Heart right ventricle (tissue), 16 donors: ENCODE measurements at regions not wholly inside any gene's neighbourhood (a gene's known extent, or its start where the extent isn't known, plus 50 kb on each side); places are given as distances from the start of the nearest gene placed in this dataset.
A peak's percentile ranks its signal among the peaks of the same experiment; 100 is the strongest.

Experiments
- ATAC-seq, 8 donors: fragments of 200-7000 bp; cut with Tn5 transposase; one replicate each; pipeline ENCODE4 v1.9.1; 2020; ENCODE audit warnings: mild to moderate bottlenecking in 8 of 8, moderate library complexity in 8 of 8, moderate number of reproducible peaks in 1 of 8
- DNase-seq, 2 donors: peaks; one replicate each; pipeline ENCODE4 v3.0.0-alpha.2; 2020
- H3K27ac ChIP-seq, 10 donors: fragments of 200-600 bp; sonication (generic) in 2 of 10; one replicate each; pipeline versions ENCODE4 v1.5.0 to v1.8.0; 2020 to 2022; ENCODE audit warnings: mild to moderate bottlenecking in 3 of 10
- H3K27me3 ChIP-seq, 7 donors: fragments of 200-600 bp; one replicate each; pipeline ENCODE4 v1.8.0; 2021 to 2022; ENCODE audit warnings: mild to moderate bottlenecking in 2 of 7
- H3K36me3 ChIP-seq, 9 donors: fragments of 200-600 bp; sonication (generic) in 1 of 9; one replicate each; pipeline versions ENCODE4 v1.5.0 to v1.8.0; 2020 to 2022; ENCODE audit warnings: mild to moderate bottlenecking in 2 of 9
- H3K4me1 ChIP-seq, 9 donors: fragments of 200-600 bp; sonication (generic) in 1 of 9; one replicate each; pipeline versions ENCODE4 v1.5.0 to v1.8.0; 2020 to 2022; ENCODE audit warnings: mild to moderate bottlenecking in 4 of 9
- H3K4me3 ChIP-seq, 10 donors: fragments of 200-600 bp; sonication (generic) in 2 of 10; one replicate each; pipeline versions ENCODE4 v1.5.0 to v1.8.0; 2020 to 2022; ENCODE audit warnings: mild to moderate bottlenecking in 7 of 10, moderate library complexity in 2 of 10
- H3K9me3 ChIP-seq, 11 donors: fragments of 200-600 bp in 10 of 11; sonication (generic) in 2 of 11; one replicate each; pipeline versions ENCODE4 v1.5.0 to v1.8.0; 2013 to 2022; ENCODE audit warnings: mild to moderate bottlenecking in 2 of 11, control low read depth in 1 of 11, moderate library complexity in 1 of 11
- WGBS, 2 donors: extraction: QIAGEN DNeasy Blood & Tissue Kit; methylation state at CpG; one replicate each; pipeline ENCODE4 v1.1.7; 2013; ENCODE audit warnings: inconsistent platforms in 1 of 2; 5-methylcytosine and 5-hydroxymethylcytosine counted together
- intact Hi-C, 10 donors: fragments of 100-400 bp; cut with DNase I; formaldehyde crosslinking; loops; one replicate each; pipeline versions ENCODE4 v1.11.1 to v1.14.2; 2022
- TF ChIP-seq, protein P1 (sequence below), 9 donors: fragments of 200-600 bp; sonication (generic) in 2 of 9; IDR thresholded peaks; one replicate each; pipeline versions ENCODE4 v1.5.0 to v1.8.0; 2021 to 2022; ENCODE audit warnings: antibody characterized with exemption in 9 of 9, mild to moderate bottlenecking in 5 of 9, moderate library complexity in 1 of 9
- donor health status: Arrhythmogenic right ventricular cardiomyopathy.
- donor health status: ischemic (EF 13 %, LVEDD 7.1; RV severe dilation, severe dysfunction).
- donor health status: healthy with polysubstance abuse.
- donor health status: DM: no; HTN: yes; CAD: no.
- donor health status: DM: no; HTN: no; CAD: no.
- donor health status: ischemic (EF 25% LVEDD 6.9; RV normal size, moderate dysfunction).
- donor health status: ischemic (EF 25% LVEDD 5.7; RV mildly dilated, moderate dysfunction).
- donor health status: healthy.
- donor health status: DM: yes; HTN: yes; CAD: no.
- donor health status: Ischemic cardiomyopathy.
- donor health status: ischemic (EF 35%, LVEDD 5.7; RV mildly dilated, moderate dysfunction).
- donor health status: nonischemic (EF 11% LVEDD 7.7; RV severe dilation, severe dysfunction).
- donor health status: DM: yes; HTN: yes; CAD: no.
- donor health status: PGD.
- donor health status: ischemic (EF 29% LVEDD 5.4; RV normal size, mild dysfunction).
- donor health status: nonischemic (EF 23%, LVEDD 6.1; RV moderate dilation, normal function).

DNA sequence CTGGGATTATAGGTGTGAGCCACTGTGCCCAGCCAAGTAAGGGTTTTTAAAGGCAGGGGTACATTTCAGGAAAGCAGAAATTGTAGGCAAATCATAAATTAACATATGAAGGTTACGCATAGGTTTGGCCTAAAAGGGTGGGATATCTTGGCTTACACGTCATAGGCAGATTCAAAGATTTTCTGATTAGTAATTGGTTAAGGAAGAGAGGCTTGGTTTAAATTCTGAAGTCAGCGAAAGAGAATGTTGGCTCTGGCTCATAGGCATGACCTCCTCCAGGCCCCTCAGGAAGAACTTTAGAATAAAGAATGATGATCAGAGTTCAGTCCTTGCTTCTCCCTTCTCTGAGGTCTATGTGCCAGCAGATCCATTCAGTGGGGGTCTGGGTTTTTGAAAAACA lies 124.8 kb upstream of the RBBP6 start:
- DNase-seq (no peak), ATAC-seq (peak in 2 of 8 donors; percentile 20 to 38)
- Histone ChIP-seq H3K27ac (peak overlapping the region in 2 of 10 donors; percentile 48 to 68), H3K36me3 (no peaks in the 10 kb centered on the region), H3K9me3 (peaks cover 0 to 26% (median 7%) of the 10 kb centered on the region in 11 donors), H3K4me3 (no peak overlapping the region), H3K27me3 (peaks cover 0 to 6% (median 0%) of the 10 kb centered on the region in 7 donors), H3K4me1 (no peaks in the 10 kb centered on the region)
- TF ChIP-seq, protein P1, sequence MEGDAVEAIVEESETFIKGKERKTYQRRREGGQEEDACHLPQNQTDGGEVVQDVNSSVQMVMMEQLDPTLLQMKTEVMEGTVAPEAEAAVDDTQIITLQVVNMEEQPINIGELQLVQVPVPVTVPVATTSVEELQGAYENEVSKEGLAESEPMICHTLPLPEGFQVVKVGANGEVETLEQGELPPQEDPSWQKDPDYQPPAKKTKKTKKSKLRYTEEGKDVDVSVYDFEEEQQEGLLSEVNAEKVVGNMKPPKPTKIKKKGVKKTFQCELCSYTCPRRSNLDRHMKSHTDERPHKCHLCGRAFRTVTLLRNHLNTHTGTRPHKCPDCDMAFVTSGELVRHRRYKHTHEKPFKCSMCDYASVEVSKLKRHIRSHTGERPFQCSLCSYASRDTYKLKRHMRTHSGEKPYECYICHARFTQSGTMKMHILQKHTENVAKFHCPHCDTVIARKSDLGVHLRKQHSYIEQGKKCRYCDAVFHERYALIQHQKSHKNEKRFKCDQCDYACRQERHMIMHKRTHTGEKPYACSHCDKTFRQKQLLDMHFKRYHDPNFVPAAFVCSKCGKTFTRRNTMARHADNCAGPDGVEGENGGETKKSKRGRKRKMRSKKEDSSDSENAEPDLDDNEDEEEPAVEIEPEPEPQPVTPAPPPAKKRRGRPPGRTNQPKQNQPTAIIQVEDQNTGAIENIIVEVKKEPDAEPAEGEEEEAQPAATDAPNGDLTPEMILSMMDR (IDR thresholded peaks at IDR 0.05), result no peak
- 67 to 68% methylated on average over 3 of the region's 3 CpGs for WGBS, 2 donors
- intact Hi-C loops, result no loop called here

DNA sequence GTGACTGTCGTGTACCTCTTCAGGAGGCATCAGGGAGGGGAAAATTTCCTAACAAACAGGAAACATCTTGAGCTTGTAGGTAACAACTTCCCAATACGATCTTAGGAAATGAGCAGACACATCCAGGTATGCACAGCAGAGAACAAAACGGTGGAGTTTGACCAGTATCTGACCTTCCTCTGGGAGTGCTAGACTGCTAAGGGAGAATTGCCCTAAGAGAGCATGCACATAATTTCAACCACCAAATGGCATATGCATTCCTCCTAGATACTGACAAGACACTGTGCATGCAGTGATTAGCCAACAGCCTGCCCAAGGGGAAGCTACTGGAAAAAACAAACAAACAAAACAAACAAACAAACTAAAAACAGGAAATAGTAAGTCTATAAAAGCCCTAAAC lies 120.6 kb upstream of the RBBP6 start:
- Histone ChIP-seq H3K27ac (no peak overlapping the region), H3K36me3 (no peaks in the 10 kb centered on the region), H3K9me3 (peaks cover 0 to 26% (median 7%) of the 10 kb centered on the region in 11 donors), H3K4me3 (no peak overlapping the region), H3K27me3 (peaks cover 0 to 13% (median 0%) of the 10 kb centered on the region in 7 donors), H3K4me1 (no peaks in the 10 kb centered on the region)
- TF ChIP-seq, protein P1 (IDR thresholded peaks at IDR 0.05), result no peak
- intact Hi-C loops, result no loop called here
- 45 to 46% methylated on average over 3 of the region's 3 CpGs for WGBS, 2 donors
- DNase-seq, result no peak
- no peak for ATAC-seq

DNA sequence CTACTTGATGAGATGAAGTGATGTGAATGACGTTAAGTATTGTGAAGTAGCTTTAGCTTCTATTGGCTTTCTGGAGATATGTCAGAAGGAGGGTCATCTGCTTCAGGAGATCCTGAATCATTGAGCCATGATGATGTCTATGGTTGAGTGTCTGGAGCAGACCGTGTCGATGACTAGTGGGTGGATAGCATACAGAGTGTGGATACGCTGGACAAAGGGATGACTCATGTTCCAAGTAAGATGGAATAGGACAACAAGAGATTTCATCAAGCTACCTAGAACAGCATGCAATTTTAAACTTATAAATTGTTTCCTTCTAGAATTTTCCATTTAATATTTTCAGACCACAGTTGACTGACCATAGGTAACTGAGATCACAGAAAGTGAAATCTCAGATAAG lies 116.1 kb upstream of the RBBP6 start:
- ATAC-seq (no peak), DNase-seq (no peak)
- Histone ChIP-seq H3K27ac (no peak overlapping the region), H3K4me3 (no peak overlapping the region), H3K36me3 (no peaks in the 10 kb centered on the region), H3K4me1 (no peaks in the 10 kb centered on the region), H3K27me3 (peaks cover 0 to 13% (median 0%) of the 10 kb centered on the region in 7 donors), H3K9me3 (peaks cover 0 to 8% (median 0%) of the 10 kb centered on the region in 11 donors)
- WGBS, 2 donors, result 89 to 90% methylated on average over 4 of the region's 4 CpGs
- TF ChIP-seq, protein P1 (IDR thresholded peaks at IDR 0.05), result no peak
- intact Hi-C loops, result no loop called here

DNA sequence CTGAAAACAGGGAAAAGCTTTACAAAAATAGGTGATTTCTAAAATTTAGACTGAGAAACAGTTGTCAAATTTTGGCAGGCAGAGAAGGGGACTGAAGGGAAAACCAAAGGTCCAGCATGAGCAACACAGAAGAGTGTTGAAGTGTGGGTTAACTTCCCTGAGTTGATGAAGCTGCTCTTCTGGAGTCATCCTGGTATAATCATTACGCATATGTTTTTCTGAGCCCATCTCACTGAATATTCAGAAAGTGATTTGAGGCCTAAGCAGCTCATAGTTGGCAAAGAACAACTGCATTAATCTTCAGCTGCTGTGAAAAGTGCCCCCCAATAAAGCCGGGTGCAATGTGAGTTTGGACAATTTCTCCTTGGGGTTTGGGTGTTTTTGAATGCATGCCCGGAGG lies 115.0 kb upstream of the RBBP6 start:
- intact Hi-C loops, result no loop called here
- H3K27ac ChIP-seq, result no peak overlapping the region
- 61 to 73% methylated on average over 3 of the region's 3 CpGs for WGBS, 2 donors
- peaks cover 0 to 7% (median 0%) of the 10 kb centered on the region in 7 donors for H3K27me3 ChIP-seq
- TF ChIP-seq, protein P1 (IDR thresholded peaks at IDR 0.05), result no peak
- DNase-seq, result no peak
- no peak for ATAC-seq
- H3K4me3 ChIP-seq, result no peak overlapping the region
- no peaks in the 10 kb centered on the region for H3K36me3 ChIP-seq
- no peaks in the 10 kb centered on the region for H3K4me1 ChIP-seq
- H3K9me3 ChIP-seq, result peaks cover 0 to 8% (median 0%) of the 10 kb centered on the region in 11 donors
